ENCODE measurements at regions not wholly inside any gene's neighbourhood (a gene's known extent, or its start where the extent isn't known, plus 50 kb on each side); places are given as distances from the start of the nearest gene placed in this dataset.

DNA sequence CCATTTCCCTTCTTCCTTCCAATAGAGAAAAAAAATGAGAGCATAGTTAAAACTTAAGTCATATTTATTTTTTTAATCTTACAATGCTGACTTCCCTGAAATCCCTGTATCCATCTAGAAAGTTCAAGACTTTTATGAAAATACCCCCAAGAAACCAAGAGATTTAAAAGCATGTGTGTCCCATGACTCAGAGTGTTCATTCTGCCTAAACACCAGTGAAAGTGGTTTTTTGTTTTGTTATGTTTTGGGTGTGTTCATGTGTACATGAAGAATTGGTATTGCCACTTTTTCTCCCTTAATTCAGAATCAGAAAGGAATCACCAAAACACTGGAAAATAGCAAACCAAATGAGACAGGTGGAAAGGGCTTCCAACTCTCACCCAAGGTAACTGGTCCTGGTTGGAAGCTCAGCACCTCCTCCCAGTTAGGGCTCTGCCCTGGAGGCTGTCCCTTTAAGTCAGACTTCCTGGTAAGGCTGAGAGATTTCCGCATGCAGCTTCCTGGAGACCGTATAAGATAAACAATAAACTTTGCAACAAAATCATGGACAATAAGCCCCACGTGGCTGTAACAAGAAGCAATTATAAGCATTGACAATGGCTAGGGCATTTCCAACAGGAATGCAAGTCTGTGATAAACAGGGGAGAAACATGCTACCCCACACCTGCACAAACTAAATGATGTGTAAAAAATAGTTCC is 121.9 kb upstream of the ARHGEF3 start:
- peak; percentile 27 to 79 (median 58) for DNase-seq

DNA sequence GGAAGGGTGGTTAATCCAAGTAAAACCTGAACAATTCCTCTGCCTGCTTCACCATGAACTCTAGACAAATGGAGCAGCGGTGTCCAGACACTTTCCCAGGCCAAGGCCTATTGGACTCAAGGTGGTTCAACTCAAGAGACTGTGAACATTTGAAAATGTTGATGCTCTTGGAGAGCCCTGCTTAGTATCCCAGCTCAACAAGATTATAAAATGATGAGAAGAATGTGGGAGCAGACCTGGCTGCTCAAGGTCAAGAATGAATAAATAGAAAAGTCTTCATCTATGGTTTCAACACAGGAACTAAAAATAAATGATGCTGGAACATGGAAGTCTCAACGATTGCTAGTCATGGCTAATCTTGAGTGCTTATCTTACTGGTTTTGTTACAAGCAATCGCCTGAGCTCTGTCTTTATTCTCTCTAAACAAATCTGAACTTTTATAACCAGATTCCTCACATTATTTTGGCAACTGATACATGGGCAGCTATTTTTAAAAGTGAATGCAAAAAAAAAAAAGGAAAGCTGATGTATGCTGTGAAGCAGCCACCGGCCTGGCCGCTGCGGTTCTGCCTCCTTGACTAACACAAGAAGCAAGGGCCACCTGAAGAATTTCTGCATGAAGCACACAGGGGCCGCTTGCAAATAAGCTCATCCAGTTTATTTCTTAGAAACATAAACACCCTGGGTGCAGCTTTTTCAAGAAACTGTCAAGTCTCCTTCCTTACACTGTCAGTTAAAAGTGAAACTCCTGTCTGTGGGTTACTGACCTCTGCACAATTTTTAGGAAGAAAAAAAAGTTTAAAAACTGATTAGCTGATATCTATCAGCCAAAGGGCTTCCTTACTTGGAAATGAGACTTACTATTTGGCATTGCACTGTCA is 120.1 kb upstream of the ARHGEF3 start:
- peak in 1 of 6 experiments; percentile 29 for DNase-seq

DNA sequence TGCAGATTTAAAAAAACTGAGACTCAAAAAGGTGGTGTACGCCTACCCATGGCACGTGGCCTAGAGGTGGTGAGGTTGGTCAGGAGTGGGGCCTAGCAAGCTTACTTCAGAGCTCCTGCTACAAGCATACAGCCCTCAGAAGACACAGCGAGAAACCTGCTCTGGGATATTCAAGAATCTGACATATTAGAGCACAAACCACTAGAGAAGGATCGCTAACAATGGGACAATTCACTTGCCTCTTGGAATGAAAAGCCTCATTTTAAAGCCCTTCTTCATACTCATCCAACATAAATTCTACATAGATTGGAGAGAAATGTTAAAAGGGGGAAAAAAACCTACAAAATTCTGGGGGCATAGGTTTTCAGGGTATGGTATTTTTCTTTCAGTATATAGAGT is 118.0 kb upstream of the ARHGEF3 start:
- DNase-seq: no peak

DNA sequence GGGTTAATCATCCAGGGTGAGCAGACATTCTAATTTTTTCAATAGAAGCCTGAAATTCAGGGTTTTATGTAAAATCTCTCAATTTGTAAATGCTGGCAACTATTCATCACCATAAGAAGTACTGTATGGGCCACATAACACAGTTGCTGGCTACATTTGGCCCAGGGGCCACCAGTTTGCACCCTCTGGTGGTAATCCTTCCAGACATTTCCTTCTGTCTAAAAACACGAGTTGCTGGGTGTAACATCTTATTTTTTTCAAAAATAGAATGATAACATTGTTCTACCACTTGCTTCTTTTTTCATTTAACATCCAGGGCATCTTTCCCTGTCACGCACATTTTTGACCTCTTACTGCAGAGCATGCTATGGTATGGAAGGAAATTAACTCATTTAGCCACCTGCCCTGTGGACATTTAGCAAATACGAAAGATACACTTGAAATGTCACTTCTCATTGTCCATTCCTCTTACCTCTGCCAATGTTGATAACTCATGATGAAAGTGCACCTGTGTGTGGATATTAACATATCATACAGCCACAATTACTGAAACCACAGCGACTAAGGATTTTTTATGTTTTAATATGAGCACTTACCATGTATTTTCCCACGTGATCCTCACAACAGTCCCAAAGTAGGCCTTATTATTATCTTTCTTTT is 117.5 kb upstream of the ARHGEF3 start:
- DNase-seq: peak in 1 of 6 experiments; percentile 8

DNA sequence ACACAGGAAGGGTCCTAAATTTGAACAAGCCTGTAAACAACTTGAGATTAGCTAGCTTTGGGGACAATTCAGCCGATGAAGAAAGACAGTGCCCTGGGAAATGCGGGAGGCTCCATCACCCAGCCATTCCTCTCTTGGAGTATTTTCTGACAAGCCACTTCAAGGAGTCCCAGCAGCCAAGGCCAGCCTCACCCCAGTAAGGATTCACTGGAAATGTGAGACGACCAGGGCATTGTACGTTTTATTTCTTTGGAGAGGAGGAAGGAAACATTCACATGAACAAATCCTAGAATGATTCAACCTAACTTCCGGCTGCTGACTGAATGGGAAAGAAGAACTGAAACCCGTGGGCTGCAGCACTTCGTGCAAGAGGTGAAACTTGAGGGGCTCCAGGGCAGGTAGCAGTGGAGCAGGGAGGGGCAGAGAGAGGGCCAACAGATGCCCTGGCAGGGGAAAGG is 116.4 kb upstream of the ARHGEF3 start:
- peak in 1 of 6 experiments; percentile 5 for DNase-seq

DNA sequence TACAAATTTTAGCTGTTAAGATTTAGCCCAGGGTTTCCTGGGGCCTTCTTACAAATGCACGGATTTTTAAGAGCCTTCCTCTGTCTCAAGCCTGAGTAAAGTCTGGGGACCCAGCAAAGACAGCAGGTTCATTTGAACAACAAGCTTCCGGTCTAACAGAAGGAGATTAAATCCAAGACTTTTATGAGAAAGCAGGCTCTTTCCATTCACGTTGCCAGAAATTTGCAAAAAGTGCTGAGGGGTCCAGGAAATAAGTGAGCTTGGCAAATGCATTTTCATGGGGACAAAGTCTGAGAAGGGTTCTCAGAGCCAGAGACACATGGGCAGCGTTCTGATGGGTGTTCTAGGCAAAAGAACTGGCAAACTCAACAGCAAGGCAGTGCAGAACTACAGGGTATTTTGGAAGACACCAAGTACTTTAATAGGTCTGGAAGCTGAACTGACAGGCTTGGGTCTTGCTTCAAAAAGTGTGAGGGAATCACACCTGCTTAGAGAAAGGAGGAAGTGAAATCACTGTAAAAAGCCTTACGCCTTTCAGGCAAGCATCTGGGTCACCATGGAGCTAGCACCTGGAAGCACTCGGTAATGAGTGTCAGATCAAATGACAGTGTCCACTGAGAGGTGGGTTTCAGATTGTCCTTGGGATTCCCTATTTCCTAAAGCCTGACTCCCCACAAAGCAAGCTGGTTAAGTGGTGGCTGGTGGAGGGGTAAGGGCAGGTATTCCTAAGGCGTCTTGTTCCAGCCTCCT is 115.8 kb upstream of the ARHGEF3 start:
- peak in 1 of 6 experiments; percentile 17 for DNase-seq

DNA sequence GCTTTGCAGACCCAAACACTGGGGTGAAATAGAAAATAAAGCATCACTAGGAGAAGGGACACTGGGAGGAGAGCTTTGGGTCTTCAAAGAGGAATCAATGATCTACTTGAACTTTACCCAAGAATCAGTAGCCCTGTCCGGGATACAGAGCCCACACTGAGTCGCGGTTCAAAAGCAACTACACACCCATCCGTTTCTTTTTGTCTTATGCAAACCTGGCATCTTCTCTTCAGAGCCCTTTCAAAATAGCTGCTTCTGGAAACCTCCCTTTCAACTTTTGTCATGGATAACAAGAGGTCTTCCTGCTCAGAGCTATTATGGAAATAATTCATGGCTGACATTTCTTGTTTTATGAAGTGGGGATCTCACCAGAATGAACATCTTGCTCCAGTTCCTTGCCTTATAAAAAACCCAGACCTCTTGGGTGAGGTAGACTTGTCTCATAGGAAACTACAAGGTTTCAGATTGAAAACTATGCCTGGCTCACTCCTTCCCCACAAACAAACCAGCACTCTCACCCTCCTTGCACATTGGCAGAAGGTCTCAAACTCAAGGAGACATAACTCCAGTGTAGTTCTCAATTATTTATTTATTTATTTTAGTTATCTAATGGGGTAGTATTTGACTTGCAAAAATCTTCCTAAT is 115.1 kb upstream of the ARHGEF3 start:
- DNase-seq: peak in 1 of 6 experiments; percentile 34

DNA sequence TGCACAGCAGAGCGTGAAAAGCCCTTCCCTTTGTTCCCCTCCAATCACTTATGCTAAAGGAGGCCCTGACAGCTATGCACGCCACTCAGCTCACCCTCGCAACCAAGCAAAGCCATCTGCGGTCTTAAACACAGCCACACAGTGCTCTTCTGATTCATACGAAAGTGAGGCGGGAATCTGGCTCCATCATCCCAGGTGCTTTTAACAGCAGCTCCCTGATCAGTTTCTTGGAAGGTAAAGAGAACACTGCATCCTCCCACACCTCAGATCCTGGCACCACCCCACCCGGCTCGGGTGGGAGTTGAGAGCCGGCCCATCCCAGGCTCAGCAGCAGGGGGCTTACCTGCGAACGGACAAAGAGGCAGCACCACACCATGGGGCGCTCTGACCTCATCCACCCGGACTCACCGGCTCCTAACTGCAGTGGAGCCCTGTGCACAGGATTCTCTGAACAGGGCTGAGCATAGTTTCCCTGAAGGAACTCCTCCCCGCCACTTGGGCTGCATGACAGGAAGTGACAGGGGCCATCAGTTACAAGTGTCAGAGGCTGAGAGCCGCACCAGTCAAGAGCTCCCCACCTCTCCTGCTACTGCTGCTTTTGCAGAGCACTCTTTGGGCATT is 114.3 kb upstream of the ARHGEF3 start:
- DNase-seq: peak; percentile 51 to 77 (median 67)

DNA sequence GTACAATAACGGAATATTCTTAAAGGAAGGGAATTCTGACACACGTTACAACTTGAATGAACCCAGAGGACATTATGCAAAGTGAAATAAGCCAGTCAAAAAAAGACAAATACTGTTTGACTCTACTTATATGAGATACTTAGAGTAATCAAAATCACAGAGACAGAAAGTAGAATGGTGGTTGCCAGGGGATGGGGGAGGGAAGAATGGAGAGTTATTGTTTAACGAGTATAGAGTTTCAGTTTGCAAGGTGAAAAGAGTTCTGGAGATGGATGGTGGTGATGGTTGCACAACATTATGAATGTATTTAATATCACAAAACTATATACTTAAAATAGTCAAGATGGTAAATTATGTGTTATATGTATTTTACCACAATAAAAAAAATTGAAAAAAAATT is 112.9 kb upstream of the ARHGEF3 start:
- DNase-seq: no peak

DNA sequence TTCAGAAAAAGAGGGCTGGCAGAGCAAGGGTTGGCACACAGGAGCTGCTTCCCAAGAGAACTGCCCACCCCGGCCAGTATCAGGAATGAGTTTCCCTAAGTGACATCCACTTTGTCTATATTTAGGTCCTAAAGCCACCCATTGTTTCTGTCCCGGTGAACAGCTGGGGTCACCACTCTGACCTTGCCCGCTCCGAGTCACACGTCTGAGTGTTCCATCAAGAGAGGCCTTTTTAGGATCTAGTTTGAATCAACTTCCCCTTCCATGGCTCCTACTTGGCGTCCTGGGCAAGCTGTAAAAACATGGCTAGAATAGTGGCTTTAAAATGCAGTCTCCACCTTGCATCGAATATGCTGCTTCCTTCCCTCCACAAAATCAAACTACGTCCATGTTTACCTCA is 109.6 kb upstream of the ARHGEF3 start:
- no peak for DNase-seq

DNA sequence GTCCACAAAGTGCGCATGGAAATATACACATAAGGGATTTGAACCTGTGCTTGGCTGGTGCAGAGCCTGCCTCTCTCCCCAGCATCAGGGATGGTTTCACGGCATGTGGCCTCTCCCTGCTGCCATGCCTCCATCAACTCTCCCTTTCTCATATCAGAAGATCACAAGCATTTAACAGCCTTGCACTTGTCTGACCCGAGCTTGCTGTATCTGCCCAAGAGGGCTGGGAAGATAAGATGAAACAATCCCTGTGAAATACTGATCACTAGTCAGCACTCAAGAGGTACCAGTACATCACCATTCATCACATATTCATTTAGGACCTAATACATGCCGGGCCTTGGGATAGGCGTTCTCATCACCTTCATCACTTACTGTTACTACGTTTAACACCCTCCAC is 107.6 kb upstream of the ARHGEF3 start:
- no peak for DNase-seq

DNA sequence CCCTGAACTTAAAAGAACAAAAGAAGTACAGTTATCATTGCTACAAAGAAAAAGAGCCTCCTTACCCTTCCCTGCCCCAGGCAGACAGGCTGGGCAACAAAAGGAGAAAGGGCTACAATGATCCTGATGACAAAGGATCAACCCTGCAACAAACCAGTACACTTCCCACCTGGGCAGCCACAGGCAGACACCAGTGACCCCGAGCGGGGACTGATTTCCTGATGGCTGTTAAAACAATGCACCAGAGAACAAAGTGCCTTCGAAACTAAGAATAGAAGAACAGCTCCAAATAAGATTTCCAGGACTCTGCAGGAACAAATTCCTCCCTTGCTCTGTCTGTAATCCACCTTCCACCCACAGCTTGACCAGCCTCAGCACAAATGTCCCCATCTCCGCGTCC is 106.3 kb upstream of the ARHGEF3 start:
- no peak for DNase-seq

DNA sequence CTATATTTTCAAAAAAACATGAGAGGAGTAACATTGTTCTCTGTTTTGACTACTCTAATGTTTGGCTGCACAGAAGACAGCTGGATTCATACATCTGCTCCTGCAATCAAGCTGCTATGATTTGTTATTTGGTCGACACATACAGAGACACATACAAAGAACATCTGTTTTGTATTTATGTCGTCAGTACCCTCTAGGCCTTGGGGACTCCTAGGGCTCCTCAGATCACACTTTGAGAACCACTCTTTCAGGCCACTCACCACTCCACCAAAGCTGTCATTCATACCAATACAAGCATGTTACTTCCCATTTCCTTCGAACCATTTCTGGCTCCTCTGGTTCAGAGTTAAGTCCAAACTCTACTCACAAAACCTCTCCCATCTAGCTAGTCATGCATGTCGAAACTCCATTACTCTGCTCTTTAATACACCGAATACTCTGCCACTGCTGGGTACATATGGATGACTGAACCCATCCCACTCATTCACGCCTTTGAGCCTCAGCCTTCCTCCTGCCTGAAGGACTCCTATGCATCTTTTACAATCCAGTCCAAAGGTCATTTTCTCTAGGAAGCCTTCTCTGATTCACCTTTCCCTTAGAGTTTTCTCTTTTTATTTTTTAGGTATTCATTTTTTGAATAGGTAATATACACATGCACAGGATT is 102.9 kb upstream of the ARHGEF3 start:
- DNase-seq: no peak

DNA sequence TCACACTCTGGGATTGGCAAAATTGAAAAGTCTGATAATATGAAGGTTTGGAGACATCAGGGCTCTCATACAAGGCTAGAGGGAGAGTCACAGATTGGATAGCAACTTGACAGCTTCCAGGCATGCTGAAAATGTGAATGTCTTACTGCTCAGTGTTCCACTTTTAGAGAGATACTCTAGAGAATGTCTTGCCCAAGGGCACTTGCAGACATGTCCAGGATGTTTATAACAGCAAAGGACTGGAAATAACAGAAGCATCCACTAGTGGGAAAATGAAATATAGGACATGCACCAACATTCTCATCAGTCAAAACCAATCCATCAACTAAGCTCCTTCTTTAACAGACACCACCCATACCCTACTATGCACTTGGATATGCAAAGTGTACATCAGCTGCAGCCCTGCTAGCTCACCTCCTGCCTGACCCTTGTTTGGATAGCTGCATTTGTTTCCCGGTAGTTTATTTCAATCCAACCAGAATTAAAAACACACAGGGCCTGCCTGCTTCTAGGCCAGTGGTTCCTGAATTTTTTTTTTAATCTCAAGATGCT is 101.6 kb upstream of the ARHGEF3 start:
- DNase-seq: no peak

DNA sequence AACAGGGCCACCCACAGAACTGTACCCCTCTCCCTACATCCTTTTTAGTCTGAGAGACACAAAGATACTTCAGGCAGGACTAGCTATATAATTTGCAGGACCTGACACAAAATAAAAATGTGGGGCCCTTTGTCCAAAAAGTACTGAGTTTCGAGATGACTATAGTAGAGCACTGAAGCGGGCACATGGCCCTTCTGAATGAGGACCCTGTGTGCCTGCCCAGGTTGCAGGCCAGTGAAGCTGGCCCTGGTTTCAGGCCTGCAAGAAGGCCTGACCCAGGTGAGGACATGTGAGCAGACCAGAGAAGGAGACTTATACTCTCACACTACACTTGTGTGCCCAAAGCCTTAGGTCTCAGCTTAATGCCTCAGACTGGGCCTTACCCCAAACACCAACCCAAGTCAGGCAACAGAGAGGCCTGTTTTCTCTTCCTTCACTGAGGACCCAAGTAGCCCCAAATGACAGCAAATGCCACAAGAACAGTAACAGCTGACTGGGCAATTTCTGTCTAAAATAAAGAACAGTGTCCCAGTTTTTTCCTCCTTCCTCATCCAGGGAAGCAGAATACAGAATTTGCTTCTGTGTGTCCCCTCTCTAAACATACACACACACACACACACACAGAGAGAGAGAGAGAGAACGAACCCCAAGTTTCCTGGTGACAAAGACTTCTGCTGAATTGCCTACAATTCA is 100.9 kb upstream of the ARHGEF3 start:
- no peak for DNase-seq

DNA sequence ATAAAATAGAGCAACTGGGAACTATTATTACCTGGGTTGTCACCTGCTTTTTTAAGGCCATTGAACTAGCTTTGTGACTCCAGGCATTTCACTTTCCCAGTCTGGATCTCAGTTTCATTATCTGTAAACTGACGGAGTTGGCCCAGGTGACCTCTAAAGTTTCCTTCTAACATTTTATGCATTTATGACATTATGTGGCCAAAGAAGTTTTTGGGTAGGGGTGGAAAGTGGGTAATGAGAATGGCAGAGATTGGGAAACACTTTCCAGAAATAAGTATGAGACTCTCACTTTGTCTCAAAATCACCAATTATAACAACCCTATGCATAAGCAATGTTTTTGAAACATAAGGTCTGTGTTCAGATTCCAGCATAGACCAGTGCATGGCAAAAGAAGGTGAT is 99.1 kb upstream of the ARHGEF3 start:
- DNase-seq: no peak

DNA sequence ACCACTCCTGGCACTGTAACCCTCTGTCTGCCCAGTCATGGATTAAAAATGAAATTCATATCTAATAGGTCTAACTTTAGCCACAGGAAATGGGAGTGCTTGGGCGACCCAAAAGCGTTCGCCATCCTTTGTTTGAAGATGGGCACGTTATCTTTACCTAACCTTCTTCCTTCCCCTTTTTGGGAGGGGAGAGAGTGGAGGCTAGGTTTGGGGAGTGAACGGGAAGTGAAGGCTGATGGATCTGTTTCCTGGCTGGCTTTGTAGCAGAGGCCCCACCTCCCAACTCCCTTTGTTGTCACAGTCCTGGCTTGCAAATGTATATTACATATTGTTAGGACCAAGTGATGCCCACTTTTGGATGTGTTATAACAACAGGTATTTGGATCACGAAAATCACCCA is 98.1 kb upstream of the ARHGEF3 start:
- no peak for DNase-seq

DNA sequence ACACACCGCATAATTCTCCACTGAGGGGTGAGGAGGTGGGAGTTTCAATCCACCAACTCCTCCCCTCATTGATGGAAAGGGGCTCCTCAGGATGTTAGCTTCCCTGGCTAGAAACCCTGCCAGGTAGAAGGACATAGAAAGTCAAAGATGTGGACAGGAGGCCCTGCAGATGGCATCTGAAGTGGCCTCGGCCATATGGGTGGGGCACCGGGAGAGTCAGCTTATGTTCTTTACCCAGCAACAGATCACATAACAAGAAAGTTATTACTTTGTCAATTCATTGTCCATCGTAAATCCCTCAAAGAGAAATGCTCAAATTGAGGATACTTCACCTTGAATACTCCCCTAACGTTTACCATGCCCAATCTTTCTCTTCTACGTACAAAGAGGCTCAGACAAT is 97.3 kb upstream of the ARHGEF3 start:
- DNase-seq: no peak

DNA sequence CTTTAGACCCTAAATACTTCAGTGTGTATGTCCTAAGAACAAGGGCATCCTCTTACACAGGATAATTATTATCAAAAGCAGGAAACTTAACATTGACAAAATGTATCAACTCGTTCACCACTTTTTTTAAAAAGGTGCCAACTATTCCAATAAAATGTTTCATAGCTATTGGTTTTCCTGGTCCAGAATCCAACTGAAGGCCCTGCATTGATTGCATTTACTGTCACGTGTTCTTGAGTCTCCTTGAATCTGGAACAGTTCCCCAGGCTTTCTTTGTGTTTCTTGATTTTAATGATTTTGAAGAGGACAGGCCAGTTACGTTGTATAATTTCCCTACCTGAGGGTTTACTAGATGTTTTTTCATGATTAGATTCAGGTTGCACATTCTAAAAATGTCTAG is 94.6 kb upstream of the ARHGEF3 start:
- no peak for DNase-seq

DNA sequence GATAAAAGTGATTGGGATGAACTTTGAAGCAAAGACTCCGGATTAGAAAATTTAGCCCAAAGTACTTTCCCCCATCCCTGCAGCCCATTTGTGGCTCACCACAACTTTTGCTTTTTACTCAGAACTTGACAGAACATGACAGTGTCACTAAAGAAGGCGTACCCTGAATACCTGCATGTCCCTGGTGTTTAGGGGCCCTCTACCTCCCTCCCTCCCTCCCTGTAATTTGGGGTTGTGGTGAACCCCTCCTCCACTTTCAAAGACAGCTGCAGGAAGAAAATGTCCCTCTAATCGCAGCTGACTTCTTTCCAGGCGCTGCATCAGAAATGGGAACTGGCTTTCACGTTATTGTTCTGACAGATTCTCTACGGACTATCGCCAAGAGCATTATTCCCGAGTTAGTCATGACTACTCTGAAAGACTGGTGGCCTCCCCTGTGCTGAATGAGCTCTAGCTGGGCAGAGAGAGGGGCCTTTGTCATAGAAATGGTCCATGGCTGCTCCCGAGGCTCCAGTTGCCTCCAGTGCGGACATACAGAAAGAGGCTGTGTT is 93.2 kb upstream of the ARHGEF3 start:
- DNase-seq: peak in 2 of 6 experiments; percentile 17 to 26

All from stimulated activated naive CD4-positive, alpha-beta T cell (primary cell).